Activated CD4-positive, alpha-beta T cell treated with anti-CD3 and anti-CD28 coated beads, Interleukin-10, Interleukin-2, amounts not matched to agents 100 ng/mL and 50 ng/mL, durations not matched to agents 16 hours and 8 hours (primary cell): ENCODE measurements at regions not wholly inside any gene's neighbourhood (a gene's known extent, or its start where the extent isn't known, plus 50 kb on each side); places are given as distances from the start of the nearest gene placed in this dataset.
"Not testable (repeated sequence)": the region's sequence is repeated elsewhere in the genome, so short reads cannot be mapped to it uniquely, and the experiment has no call there.

Experiments
- DNase-seq: peaks from one replicate; pipeline ENCODE4 v3.0.0-alpha.2; 2020

GRCh38 chr2:118791483-118791882 is 56.0 kb downstream of the EN1 start:
- no peak for DNase-seq

- DNase-seq = no peak
These were observed 60.7 kb downstream of the EN1 start for GRCh38 chr2:118786746-118787145.

- no peak for DNase-seq
These were observed 62.6 kb downstream of the EN1 start for GRCh38 chr2:118784860-118785259.

GRCh38 chr2:118779362-118779761 is 68.1 kb downstream of the EN1 start:
- no peak for DNase-seq

- peak; percentile 18 for DNase-seq
These were observed 72.9 kb downstream of the EN1 start for GRCh38 chr2:118774458-118775133.

GRCh38 chr2:118773826-118774225 is 73.6 kb downstream of the EN1 start:
- no peak for DNase-seq

GRCh38 chr2:118772487-118773200 is 74.8 kb downstream of the EN1 start:
- DNase-seq = no peak

- no peak for DNase-seq
These were observed 77.6 kb downstream of the EN1 start for GRCh38 chr2:118769707-118770400.

- DNase-seq = no peak
These were observed 80.6 kb downstream of the EN1 start for GRCh38 chr2:118766871-118767270.

- DNase-seq = no peak
These were observed 82.6 kb downstream of the EN1 start for GRCh38 chr2:118764855-118765254.

- no peak for DNase-seq
These were observed 83.7 kb downstream of the EN1 start for GRCh38 chr2:118763797-118764196.

- no peak for DNase-seq
These were observed 85.2 kb downstream of the EN1 start for GRCh38 chr2:118762290-118762689.

- no peak for DNase-seq
These were observed 85.7 kb downstream of the EN1 start for GRCh38 chr2:118761771-118762170.

- DNase-seq = no peak
These were observed 91.5 kb downstream of the EN1 start for GRCh38 chr2:118755901-118756300.

- DNase-seq = no peak
These were observed 92.1 kb downstream of the EN1 start for GRCh38 chr2:118755384-118755783.

GRCh38 chr2:118752762-118753429 is 94.6 kb downstream of the EN1 start:
- DNase-seq = no peak

- DNase-seq = no peak
These were observed 96.4 kb downstream of the EN1 start for GRCh38 chr2:118750959-118751565.

GRCh38 chr2:118748245-118748885 is 99.1 kb downstream of the EN1 start:
- no peak for DNase-seq

- DNase-seq = no peak
These were observed 99.8 kb downstream of the EN1 start for GRCh38 chr2:118747637-118748036.

- no peak for DNase-seq
These were observed 100.4 kb downstream of the EN1 start for GRCh38 chr2:118747066-118747465.

GRCh38 chr2:118744682-118745181 is 102.7 kb downstream of the EN1 start:
- not testable (repeated sequence) for DNase-seq
